NT2/D1 (cell line): ENCODE measurements at regions not wholly inside any gene's neighbourhood (a gene's known extent, or its start where the extent isn't known, plus 50 kb on each side); places are given as distances from the start of the nearest gene placed in this dataset.

Experiments used
- SUZ12 ChIP-seq: IDR thresholded peaks from 2 replicates; pipeline ENCODE4 v1.6.1; 2011; ENCODE audit not compliant: insufficient read length, insufficient read depth; ENCODE audit errors: extremely low read depth
- YY1 ChIP-seq: IDR thresholded peaks from 2 replicates; pipeline ENCODE4 v1.6.1; 2011; ENCODE audit not compliant: insufficient read length, insufficient read depth
- ZNF274 ChIP-seq: IDR thresholded peaks from 2 replicates; pipeline ENCODE4 v1.6.1; 2011; ENCODE audit warnings: mild to moderate bottlenecking, low read depth, low read length

GRCh38 chr21:31531967-31532366 is 127.5 kb upstream of the SOD1 start:
- TF ChIP-seq YY1, result no peak
- no peak for TF ChIP-seq ZNF274
- no peak for TF ChIP-seq SUZ12
